Osteoblast (primary cell): ENCODE measurements at regions not wholly inside any gene's neighbourhood (a gene's known extent, or its start where the extent isn't known, plus 50 kb on each side); places are given as distances from the start of the nearest gene placed in this dataset.

Experiments used
- DNase-seq: peaks from one replicate; pipeline ENCODE4 v3.0.0; 2011; ENCODE audit warnings: low spot score, mixed read lengths; ENCODE audit not compliant: insufficient read length; ENCODE audit errors: missing footprints
- H2AFZ ChIP-seq: 2 replicates; pipeline ENCODE4 v1.6.0; 2011; ENCODE audit warnings: mild to moderate bottlenecking, low read length
- H3K27ac ChIP-seq: 2 replicates; pipeline ENCODE4 v1.5.1; 2011; ENCODE audit warnings: mild to moderate bottlenecking, low read depth, low read length, moderate library complexity
- H3K27me3 ChIP-seq: 2 replicates; pipeline ENCODE4 v1.6.0; 2012; ENCODE audit warnings: mild to moderate bottlenecking, control low read depth, inconsistent platforms, low read length, moderate library complexity; ENCODE audit not compliant: insufficient read depth
- H3K36me3 ChIP-seq: 2 replicates; pipeline ENCODE4 v1.5.1; 2011; ENCODE audit warnings: mild to moderate bottlenecking, low read length, control low read depth, moderate library complexity; ENCODE audit not compliant: insufficient read depth
- H3K4me1 ChIP-seq: 2 replicates; pipeline ENCODE4 v1.5.1; 2011; ENCODE audit warnings: mild to moderate bottlenecking, low read length, control low read depth, moderate library complexity; ENCODE audit not compliant: insufficient read depth
- H3K4me2 ChIP-seq: 2 replicates; pipeline ENCODE4 v1.6.0; 2011; ENCODE audit warnings: mild to moderate bottlenecking, low read length; ENCODE audit not compliant: insufficient read depth
- H3K4me3 ChIP-seq: fragments of 200-600 bp; sonication (generic); 3 replicates; pipeline ENCODE4 v1.5.1; 2012; ENCODE audit warnings: mild to moderate bottlenecking, low read length, inconsistent platforms; ENCODE audit not compliant: insufficient read depth
- H3K79me2 ChIP-seq: 2 replicates; pipeline ENCODE4 v1.6.0; 2012; ENCODE audit warnings: mild to moderate bottlenecking, low read length, control low read depth, inconsistent platforms; ENCODE audit not compliant: insufficient read depth
- H3K9me3 ChIP-seq: 2 replicates; pipeline ENCODE4 v1.5.1; 2011; ENCODE audit warnings: low read depth, low read length, control low read depth
- H4K20me1 ChIP-seq: 2 replicates; pipeline ENCODE4 v1.6.0; 2012; ENCODE audit warnings: mild to moderate bottlenecking, low read length, control low read depth; ENCODE audit not compliant: insufficient read depth
- CTCF ChIP-seq: IDR thresholded peaks from 2 replicates; pipeline ENCODE4 v1.5.1; 2011; ENCODE audit warnings: mild to moderate bottlenecking, low read depth, low read length, moderate library complexity; ENCODE audit errors: extremely low read depth

DNA sequence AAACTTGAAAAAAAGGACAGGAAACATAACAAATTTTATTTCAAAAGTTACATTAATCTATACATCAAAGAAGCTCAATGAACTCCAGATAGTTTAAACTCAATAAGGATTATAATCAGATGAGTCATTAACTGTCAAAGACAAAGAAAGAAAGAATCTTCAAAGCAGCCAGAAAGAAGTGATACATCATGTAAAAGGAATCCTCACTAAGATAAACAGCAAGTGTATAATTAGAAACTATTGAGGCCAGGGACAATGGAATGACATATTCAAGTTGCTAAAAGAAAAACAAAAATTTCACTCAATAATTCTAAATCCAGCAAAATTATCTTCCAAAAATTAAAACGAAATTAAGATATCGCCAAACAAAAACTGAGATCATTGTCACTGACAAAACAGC is 161.6 kb upstream of the NWD2 start:
- H2AFZ ChIP-seq = no peak overlapping the region
- H3K4me2 ChIP-seq = no peak overlapping the region
- TF ChIP-seq CTCF = no peak
- H3K36me3 ChIP-seq = no peaks in the 10 kb centered on the region
- DNase-seq = no peak
- no peaks in the 10 kb centered on the region for H4K20me1 ChIP-seq
- no peaks in the 10 kb centered on the region for H3K4me1 ChIP-seq
- H3K27ac ChIP-seq = no peak overlapping the region
- no peaks in the 10 kb centered on the region for H3K9me3 ChIP-seq
- no peak overlapping the region for H3K4me3 ChIP-seq
- H3K27me3 ChIP-seq = no peaks in the 10 kb centered on the region
- H3K79me2 ChIP-seq = no peaks in the 10 kb centered on the region

- H3K79me2 ChIP-seq = no peaks in the 10 kb centered on the region
- no peak overlapping the region for H2AFZ ChIP-seq
- no peak for DNase-seq
- H3K4me1 ChIP-seq = no peaks in the 10 kb centered on the region
- no peak overlapping the region for H3K4me2 ChIP-seq
- H4K20me1 ChIP-seq = no peaks in the 10 kb centered on the region
- no peaks in the 10 kb centered on the region for H3K36me3 ChIP-seq
- H3K4me3 ChIP-seq = no peak overlapping the region
- H3K9me3 ChIP-seq = peaks cover 1% of the 10 kb centered on the region
- H3K27me3 ChIP-seq = no peaks in the 10 kb centered on the region
- no peak for TF ChIP-seq CTCF
- no peak overlapping the region for H3K27ac ChIP-seq
These were observed 148.6 kb upstream of the NWD2 start for GRCh38 chr4:37095925-37096324.

GRCh38 chr4:37101182-37101581 is 143.4 kb upstream of the NWD2 start:
- Histone ChIP-seq H3K79me2 (no peaks in the 10 kb centered on the region), H3K27me3 (no peaks in the 10 kb centered on the region), H3K36me3 (no peaks in the 10 kb centered on the region), H3K4me1 (no peaks in the 10 kb centered on the region), H3K4me2 (no peak overlapping the region), H4K20me1 (no peaks in the 10 kb centered on the region), H2AFZ (no peak overlapping the region), H3K4me3 (no peak overlapping the region), H3K9me3 (no peaks in the 10 kb centered on the region), H3K27ac (no peak overlapping the region)
- TF ChIP-seq CTCF = no peak
- DNase-seq = no peak

DNA sequence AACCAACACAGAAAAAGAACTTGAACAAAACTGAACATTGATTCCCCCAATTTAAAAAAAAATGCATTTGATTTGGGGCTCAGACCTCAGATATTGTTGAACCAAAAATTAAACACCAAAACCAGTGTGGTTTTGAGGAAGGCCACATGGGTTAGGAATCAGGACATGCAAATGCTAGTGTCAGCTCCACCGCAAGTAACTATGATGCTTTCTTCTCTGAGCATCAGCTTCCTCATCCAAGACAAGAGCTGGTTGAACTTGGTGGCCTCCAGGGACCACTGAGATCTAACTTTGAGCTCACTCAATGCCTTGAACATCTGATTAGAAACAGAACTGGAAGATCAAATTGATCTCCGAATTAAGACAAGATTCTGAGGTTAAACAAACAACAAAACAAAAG is 142.9 kb upstream of the NWD2 start:
- Histone ChIP-seq H3K9me3 (no peaks in the 10 kb centered on the region), H2AFZ (no peak overlapping the region), H4K20me1 (no peaks in the 10 kb centered on the region), H3K27ac (no peak overlapping the region), H3K79me2 (no peaks in the 10 kb centered on the region), H3K4me2 (no peak overlapping the region), H3K36me3 (no peaks in the 10 kb centered on the region), H3K4me1 (no peaks in the 10 kb centered on the region), H3K4me3 (no peak overlapping the region), H3K27me3 (no peaks in the 10 kb centered on the region)
- no peak for DNase-seq
- TF ChIP-seq CTCF = no peak
